ENCODE measurements at regions not wholly inside any gene's neighbourhood (a gene's known extent, or its start where the extent isn't known, plus 50 kb on each side); places are given as distances from the start of the nearest gene placed in this dataset.

DNA sequence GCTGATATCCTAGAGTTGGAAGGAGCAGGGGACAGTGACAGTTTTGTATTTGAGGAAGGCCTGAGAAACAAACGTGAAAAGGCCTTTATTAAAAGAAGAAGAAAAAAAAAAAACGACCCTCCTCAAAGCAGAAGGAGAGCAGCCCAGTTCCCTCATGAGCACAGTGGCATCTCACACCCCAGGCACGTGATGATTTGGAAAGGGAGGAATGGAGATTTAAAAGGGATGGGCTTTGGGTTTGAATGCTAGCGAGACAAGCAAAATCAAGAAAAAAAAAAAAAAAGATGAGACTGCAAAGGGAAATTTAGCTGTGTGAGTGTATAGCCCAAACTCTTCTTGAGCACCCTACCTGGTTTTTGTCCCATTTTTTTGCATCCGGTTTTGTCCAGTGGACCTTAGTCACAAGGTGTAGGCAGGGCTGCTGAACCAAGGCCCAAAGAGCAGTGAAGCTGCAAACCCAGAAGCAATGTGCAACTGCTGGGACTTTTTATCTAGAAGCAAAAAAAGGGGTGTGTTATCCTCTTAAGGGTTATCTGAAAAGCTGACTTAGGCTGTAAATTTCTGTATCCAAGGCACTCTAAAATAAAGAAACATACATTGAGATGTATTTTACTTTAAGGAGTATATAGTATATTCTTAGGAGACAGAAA, 54.5 kb upstream of the RREB1 start (continued):
- no peak for TF ChIP-seq ASH1L (IDR thresholded peaks at IDR 0.05; ENCODE audit: borderline replicate concordance, low read depth, partially characterized antibody)
- TF ChIP-seq SMC3 (conservative IDR thresholded peaks at IDR 0.05; ENCODE audit: insufficient read depth, low read depth, low read length): no peak
- no peak for TF ChIP-seq ZNF589 (CRISPR knock-in tag; IDR thresholded peaks at IDR 0.05; ENCODE audit: low read depth)
- peak; percentile 45; the same call in 1 of the 2 replicates for TF ChIP-seq BHLHE40 (IDR thresholded peaks at IDR 0.05; ENCODE audit: low read length)
- TF ChIP-seq ZNF717 (CRISPR knock-in tag; IDR thresholded peaks at IDR 0.05): no peak
- no peak for TF ChIP-seq SIRT6 (IDR thresholded peaks at IDR 0.05; ENCODE audit: low read depth, low read length)
- no peak for TF ChIP-seq ZNF175 (CRISPR knock-in tag; IDR thresholded peaks at IDR 0.05; ENCODE audit: low read depth)
- TF ChIP-seq ZNF778 (CRISPR knock-in tag; IDR thresholded peaks at IDR 0.05): no peak
- TF ChIP-seq, protein P1, sequence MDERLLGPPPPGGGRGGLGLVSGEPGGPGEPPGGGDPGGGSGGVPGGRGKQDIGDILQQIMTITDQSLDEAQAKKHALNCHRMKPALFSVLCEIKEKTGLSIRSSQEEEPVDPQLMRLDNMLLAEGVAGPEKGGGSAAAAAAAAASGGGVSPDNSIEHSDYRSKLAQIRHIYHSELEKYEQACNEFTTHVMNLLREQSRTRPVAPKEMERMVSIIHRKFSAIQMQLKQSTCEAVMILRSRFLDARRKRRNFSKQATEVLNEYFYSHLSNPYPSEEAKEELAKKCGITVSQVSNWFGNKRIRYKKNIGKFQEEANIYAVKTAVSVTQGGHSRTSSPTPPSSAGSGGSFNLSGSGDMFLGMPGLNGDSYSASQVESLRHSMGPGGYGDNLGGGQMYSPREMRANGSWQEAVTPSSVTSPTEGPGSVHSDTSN (CRISPR knock-in tag; IDR thresholded peaks at IDR 0.05; ENCODE audit: low read depth): no peak
- TF ChIP-seq, protein P1 (tag; conservative IDR thresholded peaks at IDR 0.05; ENCODE audit: low read depth): peak; percentile 39
- no peak for TF ChIP-seq FOXA3 (CRISPR knock-in tag; conservative IDR thresholded peaks at IDR 0.05 in 1 of 2, IDR thresholded peaks at IDR 0.05 in 1 of 2)
- TF ChIP-seq SRF (CRISPR knock-in tag; IDR thresholded peaks at IDR 0.05): no peak
- TF ChIP-seq GATAD2A (IDR thresholded peaks at IDR 0.05): no peak
- peak; percentile 17 for TF ChIP-seq MEIS2 (IDR thresholded peaks at IDR 0.05; ENCODE audit: partially characterized antibody)
- TF ChIP-seq GABPB1 (CRISPR knock-in tag; IDR thresholded peaks at IDR 0.05): no peak
- TF ChIP-seq, protein P2, sequence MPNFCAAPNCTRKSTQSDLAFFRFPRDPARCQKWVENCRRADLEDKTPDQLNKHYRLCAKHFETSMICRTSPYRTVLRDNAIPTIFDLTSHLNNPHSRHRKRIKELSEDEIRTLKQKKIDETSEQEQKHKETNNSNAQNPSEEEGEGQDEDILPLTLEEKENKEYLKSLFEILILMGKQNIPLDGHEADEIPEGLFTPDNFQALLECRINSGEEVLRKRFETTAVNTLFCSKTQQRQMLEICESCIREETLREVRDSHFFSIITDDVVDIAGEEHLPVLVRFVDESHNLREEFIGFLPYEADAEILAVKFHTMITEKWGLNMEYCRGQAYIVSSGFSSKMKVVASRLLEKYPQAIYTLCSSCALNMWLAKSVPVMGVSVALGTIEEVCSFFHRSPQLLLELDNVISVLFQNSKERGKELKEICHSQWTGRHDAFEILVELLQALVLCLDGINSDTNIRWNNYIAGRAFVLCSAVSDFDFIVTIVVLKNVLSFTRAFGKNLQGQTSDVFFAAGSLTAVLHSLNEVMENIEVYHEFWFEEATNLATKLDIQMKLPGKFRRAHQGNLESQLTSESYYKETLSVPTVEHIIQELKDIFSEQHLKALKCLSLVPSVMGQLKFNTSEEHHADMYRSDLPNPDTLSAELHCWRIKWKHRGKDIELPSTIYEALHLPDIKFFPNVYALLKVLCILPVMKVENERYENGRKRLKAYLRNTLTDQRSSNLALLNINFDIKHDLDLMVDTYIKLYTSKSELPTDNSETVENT (CRISPR knock-in tag; IDR thresholded peaks at IDR 0.05): no peak
- TF ChIP-seq ZNF212 (CRISPR knock-in tag; IDR thresholded peaks at IDR 0.05): no peak
- no peak for TF ChIP-seq ZNF239 (CRISPR knock-in tag; IDR thresholded peaks at IDR 0.05)
- TF ChIP-seq ZNF780A (CRISPR knock-in tag; IDR thresholded peaks at IDR 0.05): no peak
- TF ChIP-seq POLR2AphosphoS5 (IDR thresholded peaks at IDR 0.05; ENCODE audit: control insufficient read depth, insufficient read depth, low read depth, low read length): no peak
- TF ChIP-seq ZNF165 (CRISPR knock-in tag; IDR thresholded peaks at IDR 0.05; ENCODE audit: borderline replicate concordance): no peak

Data from K562 (cell line).